Loucy (cell line): ENCODE measurements at regions not wholly inside any gene's neighbourhood (a gene's known extent, or its start where the extent isn't known, plus 50 kb on each side); places are given as distances from the start of the nearest gene placed in this dataset.

Experiments
- CTCF ChIP-seq: fragments of 200-600 bp; sonication (generic); conservative IDR thresholded peaks from 2 replicates; pipeline ENCODE4 v1.5.1; 2014; ENCODE audit warnings: mild to moderate bottlenecking, antibody characterized with exemption, low read length
- EZH2phosphoT487 ChIP-seq: fragments of 200-600 bp; IDR thresholded peaks from 2 replicates; pipeline ENCODE4 v1.6.1; 2018; ENCODE audit warnings: antibody characterized with exemption, mild to moderate bottlenecking, moderate library complexity, borderline replicate concordance

GRCh38 chr2:120513776-120514357 lies 167.9 kb downstream of the INHBB start:
- TF ChIP-seq CTCF (no peak), EZH2phosphoT487 (no peak)
